HG02852 (cell line): ENCODE measurements at regions not wholly inside any gene's neighbourhood (a gene's known extent, or its start where the extent isn't known, plus 50 kb on each side); places are given as distances from the start of the nearest gene placed in this dataset.
"Not testable (repeated sequence)": the region's sequence is repeated elsewhere in the genome, so short reads cannot be mapped to it uniquely, and the experiment has no call there.

Experiments
- ATAC-seq: cut with Tn5 transposase; IDR thresholded peaks from one replicate; pipeline ENCODE4 v1.9.1; 2021; ENCODE audit warnings: mild to moderate bottlenecking, moderate library complexity; ENCODE audit not compliant: unreplicated experiment

DNA sequence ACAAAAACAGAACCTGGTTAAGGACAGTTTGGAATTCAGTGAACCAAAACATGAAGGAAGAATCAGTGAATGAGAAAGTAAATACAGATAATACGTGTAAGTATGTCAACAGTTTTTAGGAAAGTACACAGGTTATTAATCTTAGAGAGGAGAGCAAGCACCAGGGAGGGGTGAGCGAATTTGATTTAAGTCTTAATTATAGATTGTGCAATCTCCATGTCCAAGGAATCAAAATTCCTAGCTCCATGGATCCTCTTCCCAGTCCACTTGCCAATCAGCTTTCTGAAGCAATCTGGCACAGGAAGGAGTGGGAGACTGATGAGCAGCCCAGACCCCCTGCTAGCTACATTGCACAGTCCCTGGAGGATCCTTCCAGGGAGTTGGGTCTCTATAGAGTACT is 346.4 kb downstream of the SETD4 start:
- ATAC-seq: no peak

DNA sequence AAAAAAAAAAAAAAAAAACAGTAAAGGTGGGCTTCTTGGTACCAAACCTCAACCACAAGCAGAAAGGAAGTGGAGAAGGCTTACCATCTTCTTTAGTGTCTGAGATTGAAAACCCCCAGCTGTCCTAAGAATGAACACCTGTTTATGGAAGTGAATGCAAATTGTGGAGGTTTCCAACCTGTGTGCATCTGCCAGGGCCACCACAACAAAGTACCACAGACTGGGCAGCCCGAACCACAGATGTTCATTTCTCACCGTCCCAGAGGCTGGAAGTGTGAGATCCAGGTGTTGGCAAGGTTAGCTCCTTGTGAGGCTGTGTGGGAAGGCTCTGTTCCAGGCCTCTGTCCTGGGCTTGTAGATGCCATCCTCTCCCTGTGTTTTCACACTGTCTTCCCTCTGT is 348.7 kb downstream of the SETD4 start:
- no peak for ATAC-seq

DNA sequence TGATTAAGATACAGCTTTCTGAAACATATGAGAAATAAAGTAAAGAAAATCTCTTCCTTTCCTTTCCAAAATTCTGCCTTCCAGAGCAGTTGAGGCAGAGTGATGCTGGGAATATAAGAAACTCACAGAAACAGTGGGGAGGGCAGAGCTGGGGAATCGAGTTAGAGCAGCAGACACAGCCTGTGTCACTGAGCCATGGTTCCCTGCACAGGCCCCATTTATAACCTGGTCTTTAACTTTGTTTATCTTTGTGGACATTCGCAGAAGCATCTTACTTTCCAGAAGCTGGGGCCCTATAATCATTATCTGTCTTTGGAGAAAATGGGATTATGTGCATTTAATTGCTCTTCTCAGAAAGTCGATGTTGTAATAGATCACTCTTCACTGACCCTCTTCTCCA is 349.1 kb downstream of the SETD4 start:
- no peak for ATAC-seq

DNA sequence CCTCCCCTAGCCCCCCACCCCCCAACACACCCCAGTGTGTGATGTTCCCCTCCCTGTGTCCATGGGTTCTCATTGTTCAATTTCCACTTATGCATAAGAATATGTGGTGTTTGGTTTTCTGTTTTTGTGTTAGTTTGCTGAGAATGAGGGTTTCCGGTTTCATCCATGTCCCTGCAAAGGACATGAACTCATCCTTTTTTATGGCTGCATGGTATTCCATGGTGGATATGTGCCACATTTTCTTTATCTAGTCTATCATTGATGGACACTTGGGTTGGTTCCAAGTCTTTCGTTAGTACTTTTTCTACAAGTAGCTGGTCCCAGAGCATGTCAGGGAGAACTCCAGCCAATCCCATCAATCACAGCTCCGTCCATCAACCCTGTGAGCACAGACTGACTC is 350.3 kb downstream of the SETD4 start:
- not testable (repeated sequence) for ATAC-seq

DNA sequence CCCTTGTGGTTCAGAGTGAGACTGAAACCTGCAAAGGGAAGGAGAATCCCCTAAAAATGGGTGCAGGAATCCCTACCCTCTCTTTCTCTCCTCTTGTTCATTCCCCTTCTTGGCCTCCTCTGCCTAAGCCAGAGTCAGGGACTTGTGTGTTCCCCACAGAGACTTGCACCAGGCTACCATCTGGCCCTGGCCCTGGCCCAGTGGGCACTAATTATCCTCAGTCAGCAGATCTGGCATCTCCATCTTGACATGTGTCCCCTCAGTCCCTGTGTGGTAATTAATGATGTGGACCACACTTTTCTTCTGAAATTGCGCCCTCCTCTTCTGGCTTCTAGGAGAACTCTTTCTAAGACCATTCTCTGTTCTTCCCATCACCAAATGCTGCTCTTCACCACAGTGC is 354.4 kb downstream of the SETD4 start:
- no peak for ATAC-seq

DNA sequence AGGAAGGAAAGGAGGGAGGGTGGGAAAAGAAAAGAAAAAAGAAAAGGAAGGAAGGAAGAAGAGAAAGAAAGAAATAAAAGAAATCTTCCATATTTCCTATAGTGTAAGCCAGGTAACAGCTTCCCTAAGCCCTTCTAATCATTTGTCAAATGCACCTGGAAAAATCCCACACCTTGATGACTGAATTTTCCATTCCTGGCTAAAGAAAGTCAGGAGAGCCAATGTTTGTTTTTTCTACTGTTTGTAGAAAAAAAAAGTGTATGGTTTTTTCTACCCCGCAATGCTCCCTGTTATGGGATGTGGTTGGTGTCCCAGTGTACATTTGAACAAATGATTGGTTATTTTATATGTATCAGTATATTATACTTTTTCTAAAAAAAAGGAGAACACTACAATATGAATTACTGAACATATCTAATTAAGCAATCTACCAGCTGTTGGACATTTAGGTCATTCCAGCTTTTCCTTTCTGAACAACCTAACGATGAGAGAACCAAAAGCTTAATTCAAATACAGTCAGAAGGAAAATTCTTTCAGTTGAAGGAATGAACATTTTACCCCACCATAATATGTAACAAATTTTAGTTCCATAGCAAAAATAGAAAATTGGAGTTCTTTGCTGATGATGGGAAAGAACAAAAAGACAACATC is 355.0 kb downstream of the SETD4 start:
- ATAC-seq: no peak

DNA sequence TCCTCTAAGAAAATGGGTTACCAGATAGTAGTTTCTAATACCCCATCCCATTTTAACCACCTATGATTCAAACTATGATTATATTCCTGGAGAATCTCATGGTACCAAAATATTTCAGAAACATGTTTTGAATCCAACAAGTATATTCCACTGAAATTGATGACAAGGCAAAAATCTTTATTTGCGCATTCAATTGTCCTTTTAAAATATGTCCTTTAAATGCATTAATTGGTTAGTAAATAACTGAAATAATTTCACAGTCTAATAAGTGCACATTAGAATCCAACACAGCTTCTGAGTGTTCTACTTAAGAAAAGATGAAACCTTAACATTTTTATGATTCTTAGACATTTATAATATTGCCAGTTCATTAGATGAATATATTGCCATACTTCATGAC is 356.6 kb downstream of the SETD4 start:
- no peak for ATAC-seq

DNA sequence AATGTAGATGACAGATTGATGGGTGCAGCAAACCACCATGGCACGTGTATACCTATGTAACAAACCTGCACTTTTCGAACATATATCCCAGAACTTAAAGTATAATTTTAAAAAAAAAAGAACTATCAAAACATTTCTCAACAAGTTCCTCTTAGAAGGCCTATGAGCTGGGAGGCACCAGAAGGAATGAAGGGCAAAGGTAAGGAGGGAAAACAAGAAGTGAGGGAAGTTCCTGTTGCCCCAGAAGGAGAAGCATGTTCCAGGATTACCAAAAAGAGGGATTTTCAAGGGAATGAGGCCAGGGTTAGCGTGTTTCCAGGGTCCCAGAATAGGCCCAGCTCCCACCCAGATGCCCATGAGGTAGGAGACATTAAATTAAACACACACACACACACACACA is 361.0 kb downstream of the SETD4 start:
- no peak for ATAC-seq

DNA sequence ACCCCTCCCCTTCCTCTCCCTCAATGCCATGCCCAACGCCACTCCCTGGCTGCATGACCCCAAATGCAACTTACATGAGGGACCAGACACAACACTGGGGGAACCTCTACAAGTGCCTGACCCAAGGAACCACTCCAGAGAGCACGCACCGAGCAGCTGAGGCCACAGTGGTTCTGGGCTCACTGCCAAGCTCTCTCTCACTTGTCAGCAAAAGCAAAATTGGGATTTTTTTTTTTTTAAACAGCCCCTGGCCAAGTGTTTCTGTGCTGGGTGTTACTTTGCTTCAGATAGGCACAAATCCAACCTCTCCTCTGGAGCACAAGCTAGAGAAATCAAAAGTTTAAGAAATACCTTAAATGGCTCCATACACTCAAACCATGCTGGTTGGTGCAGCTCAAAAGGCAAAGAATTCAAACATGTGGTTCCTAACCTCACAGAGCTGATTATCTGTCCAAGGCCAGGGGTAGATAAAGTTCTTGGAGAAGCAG is 363.0 kb downstream of the SETD4 start:
- no peak for ATAC-seq

DNA sequence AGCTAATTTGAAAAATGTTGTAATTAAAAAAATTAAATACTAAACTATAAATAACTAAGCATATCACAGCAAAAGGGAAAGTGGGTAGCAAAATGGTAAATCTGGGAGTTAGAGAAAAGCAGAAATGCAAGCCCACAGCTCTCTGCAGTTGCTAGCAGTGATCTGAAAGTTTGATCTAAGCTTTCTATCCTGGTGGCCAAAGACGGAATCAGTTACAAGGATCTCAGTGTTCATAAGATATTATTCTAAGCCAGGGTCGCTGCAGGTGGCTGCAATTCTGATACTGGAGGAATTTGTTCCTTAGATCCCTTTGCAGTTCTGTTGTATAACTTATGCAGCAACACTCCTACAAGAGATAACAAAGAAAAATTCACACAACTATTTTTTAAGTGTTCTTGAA is 363.7 kb downstream of the SETD4 start:
- no peak for ATAC-seq

DNA sequence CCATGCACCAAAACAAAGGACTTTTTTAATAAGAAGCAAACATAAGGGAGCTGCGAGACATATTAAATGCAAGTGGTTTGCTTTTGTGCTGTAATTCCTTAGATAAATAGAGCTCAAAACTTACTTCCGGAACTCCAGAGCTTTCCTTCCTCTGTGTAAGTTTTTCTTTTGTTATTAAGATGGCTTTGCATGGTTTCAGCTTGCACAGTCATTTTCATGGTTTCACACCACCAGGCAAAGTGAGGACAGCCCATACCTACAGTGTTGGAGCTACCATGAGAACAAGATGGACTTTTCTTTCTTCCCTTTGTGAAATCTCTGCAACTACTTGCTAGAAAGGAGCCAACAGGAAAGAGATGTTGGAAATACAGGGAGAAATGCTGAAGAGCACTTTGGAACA is 368.0 kb downstream of the SETD4 start:
- no peak for ATAC-seq

DNA sequence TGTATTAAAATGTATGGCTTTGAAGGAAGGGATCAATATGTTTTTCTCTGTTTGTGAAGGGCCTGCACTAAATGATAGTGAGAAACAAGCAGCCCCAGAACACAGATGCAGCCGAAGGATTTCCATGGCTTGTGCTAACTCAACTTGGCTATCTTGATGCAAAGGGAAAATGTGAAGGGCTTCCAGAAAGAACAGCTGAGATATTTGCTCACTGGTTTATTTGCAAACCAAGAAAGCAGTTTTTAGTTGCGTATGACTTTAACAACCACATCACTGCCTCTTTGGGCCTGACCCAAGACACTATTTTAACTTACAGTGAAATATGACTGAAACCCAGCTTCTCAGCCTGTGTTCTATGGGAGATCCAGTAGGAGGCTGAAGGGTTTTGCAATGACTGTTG is 369.9 kb downstream of the SETD4 start:
- no peak for ATAC-seq

DNA sequence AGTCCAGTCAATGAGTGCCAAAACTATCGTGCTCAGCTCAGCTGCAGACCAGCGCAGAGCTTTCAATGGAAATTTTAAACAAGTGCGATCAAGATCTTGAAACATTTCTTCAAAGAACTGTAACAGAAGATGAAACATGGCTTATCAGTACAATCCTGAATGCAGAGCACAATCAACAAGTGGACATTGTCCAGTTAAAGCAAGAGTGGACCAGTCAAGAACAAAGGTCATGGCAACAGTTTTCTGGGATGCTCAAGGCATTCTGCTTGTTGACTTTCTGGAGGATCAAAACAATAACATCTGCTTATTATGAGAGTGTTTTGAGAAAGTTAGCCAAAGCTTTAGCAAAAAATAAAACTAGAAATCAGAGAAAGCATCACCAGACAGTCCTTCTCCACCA is 374.2 kb downstream of the SETD4 start:
- no peak for ATAC-seq

DNA sequence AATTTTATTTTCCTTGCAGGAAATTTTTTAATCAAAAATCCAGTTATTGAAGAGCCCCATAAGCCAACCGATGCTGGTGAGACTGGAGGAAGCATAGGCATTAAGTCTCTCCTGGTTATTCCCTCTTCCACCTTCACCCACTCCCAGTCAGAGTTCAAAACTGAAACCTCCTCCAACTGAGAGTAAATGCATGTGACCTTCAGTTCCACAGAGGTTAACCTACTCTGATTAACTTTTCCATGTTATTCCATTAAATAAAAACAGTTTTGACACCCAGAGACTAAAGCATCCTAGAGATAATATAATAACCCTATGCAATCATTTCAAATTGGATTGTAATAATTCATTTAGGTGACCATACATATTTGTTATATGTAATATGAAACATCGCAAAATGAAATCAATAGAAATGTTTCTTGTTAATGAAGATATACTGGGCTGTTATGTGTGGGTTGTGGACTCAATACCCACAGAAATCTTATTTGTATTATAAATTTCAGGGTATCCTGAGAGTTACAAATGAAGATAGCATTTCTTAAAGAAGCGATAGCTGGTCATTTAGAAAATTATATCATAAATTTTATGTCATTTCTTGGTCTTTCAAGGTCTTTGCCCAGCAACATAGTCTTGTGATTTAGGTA is 376.5 kb downstream of the SETD4 start:
- no peak for ATAC-seq

DNA sequence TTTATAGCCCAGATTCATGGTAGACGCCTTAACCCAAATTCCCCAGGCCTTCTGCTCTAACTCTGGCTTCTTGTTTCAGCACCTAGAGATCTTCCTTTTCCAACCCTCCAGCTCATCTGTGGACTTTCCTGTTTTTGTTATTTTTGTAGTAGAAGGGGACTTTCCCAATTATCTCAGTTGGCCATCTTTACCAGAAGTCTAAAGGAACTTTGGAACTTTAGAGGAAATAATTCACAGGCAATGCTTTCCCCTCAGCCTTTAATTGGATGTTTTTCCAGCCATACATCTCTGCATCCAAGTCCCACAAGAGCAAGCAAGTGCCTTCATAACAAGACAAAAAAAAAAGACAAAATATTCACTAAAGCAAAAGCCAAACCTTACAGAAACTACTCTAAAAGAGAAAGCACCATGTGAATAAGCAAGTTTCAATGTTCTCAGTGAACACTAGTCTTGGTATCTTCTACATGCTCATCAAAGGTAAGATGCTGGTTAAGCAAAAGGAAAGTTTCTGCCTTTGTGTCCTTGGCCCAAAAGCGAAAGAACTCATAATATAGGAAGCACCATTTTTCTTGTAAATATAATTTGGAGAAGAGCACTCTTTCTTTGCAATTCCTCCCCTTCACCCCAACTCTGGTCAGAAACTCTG is 377.3 kb downstream of the SETD4 start:
- no peak for ATAC-seq

DNA sequence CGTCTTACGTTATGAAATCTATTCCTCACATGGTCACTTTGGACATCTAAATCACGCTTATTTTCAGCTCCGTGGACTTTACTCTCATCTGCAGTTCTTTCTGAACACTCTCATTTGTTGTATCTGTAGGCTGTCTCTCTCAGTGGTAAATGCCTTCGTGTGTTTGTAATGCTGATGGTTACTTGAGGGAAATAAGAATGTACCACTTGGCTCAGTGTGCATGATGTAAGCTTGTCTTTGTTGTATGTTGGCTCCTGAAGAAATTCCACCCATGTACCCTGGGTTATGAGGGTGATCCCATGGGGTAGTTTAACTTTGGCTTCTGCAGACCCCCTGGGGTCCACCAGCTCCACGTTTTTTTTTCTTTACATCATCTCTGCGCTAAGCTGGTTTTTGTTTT is 378.4 kb downstream of the SETD4 start:
- no peak for ATAC-seq

DNA sequence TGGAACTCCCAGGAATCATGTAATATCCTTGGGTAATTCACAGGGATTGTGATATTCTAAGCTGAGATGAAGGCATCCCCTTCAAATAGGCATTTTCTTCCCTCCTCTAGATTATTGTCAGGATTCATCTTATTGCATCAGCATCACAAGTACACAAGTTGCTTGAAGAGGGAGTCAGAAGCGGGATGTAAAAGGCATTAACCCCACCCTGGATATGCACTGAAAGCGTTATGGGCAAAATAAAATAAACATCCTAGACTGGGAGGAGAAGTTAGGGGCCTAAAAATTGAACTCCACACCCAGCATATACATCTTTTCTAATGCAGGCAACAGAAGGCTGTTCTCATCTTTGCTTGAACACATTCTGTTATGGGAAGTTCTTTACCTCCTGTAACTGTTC is 381.2 kb downstream of the SETD4 start:
- ATAC-seq: no peak

DNA sequence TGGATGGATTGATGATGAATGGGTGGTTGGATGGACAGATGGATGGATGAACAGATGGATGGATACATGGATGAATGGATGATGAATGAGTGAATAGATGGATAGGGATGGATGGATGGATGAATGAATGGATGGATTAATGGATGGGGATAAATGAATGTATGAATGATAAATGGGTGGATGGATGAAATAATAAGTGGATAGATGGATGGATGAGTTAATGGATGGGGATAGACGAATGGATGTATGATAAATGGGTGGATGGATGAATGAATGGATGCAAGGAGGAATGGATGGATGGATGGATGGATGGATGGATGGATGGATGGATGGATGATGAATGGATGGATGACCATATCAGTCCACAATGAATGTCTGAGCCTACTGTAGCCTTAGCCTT is 381.9 kb downstream of the SETD4 start:
- ATAC-seq: no peak

DNA sequence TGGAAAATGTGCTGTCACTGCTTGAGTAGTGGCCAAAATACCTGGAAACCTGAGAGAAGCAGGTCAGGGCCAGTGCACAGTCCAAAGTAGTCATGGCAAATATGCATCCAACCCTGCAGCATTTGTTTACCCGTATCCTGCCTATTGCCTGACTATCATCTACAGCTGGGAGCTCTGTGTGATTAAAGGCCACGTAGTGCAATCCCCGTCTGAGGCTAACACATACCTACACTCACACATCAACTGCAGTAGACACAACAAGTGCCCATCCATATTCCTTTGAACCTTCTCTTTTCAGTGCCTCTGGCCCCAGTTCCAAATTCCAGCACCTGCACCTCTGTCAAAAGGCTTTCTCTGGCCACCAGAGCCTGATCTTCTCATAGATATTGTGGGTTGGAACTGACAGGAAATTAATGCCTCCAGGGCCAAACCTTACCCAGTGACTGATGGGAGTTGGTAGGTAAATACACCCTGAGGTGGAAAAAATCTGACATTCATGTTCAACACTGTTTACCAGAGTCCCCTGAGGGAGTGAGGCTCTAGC is 383.0 kb downstream of the SETD4 start:
- no peak for ATAC-seq

DNA sequence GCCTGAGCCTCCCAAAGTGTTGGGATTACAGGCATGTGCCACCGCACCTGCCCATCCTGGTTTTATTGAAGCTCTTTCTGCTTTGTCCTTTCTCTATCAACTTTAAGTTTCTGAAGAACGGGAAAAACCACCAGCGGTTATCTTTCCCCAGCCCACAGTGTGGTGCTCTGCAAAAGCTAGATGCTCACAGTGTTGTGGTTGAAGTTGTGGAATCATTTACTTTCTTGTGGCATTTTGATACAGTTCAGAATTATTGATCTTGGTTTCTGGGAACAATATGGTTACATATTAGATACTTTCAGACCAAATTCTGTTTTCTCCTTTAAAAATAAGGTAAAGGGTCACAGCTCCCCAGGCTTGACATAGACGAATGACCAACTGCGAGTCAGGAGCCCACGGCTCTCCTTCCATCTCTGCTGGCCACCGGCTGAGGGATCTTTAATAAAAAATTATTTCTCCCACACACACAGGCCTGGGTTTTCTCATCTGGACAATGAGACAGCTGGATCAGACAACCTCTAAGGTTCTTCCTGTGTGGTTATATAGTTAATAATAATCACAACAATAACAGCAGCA is 385.3 kb downstream of the SETD4 start:
- no peak for ATAC-seq

DNA sequence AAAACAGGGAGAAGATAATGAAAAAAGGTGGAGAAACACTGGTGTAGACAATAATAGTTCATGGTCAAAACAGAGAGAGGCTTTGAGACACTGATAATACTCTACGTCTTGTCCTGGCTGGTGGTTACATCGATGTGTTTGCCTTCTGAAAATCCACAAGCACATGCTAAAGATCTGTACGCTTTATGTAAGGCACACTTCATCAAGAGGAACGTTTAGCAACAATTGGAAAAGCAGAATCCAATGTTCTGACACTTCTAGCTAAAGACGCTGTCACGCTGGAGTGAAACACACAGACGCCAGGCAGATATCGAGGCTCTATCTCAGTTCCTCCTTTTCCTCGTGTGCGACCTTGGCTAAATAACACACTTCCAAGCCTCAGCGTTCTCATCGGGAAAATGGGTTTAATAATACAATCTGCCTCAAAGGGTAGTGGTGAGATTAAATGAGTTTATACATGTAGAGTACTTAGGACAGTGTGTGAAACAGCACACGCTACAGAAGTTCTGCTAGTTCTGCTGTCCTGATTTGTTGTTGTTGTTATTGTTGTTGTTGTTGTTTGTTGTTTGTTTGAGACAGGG is 386.1 kb downstream of the SETD4 start:
- no peak for ATAC-seq
